Gastroesophageal sphincter (tissue), 3 donors: ENCODE measurements at regions not wholly inside any gene's neighbourhood (a gene's known extent, or its start where the extent isn't known, plus 50 kb on each side); places are given as distances from the start of the nearest gene placed in this dataset.

Experiments
- CTCF ChIP-seq, 4 experiments: fragments of 200-600 bp in 2 of 4; fragments of 450-650 bp in 2 of 4; sonication (generic) in 1 of 4; IDR thresholded peaks; one replicate each; pipeline ENCODE4 v1.5.1; 2017 to 2019; ENCODE audit warnings: antibody characterized with exemption in 4 of 4, mild to moderate bottlenecking in 2 of 4, moderate library complexity in 2 of 4
- EP300 ChIP-seq: sonication (generic); formaldehyde crosslinking; IDR thresholded peaks from one replicate; pipeline ENCODE4 v1.6.1; 2017; ENCODE audit warnings: antibody characterized with exemption, mild to moderate bottlenecking
- POLR2A ChIP-seq, 2 donors: fragments of 450-650 bp; IDR thresholded peaks; one replicate each; pipeline ENCODE4 v1.6.1; 2017; ENCODE audit warnings: antibody characterized with exemption in 2 of 2, mild to moderate bottlenecking in 2 of 2, moderate library complexity in 1 of 2

GRCh38 chr22:20653795-20654342, 120.0 kb upstream of the SERPIND1 start:
- TF ChIP-seq CTCF (IDR thresholded peaks at IDR 0.05) (no peak), POLR2A (IDR thresholded peaks at IDR 0.05) (no peak), EP300 (no peak)
